HepG2 (cell line): ENCODE measurements at regions not wholly inside any gene's neighbourhood (a gene's known extent, or its start where the extent isn't known, plus 50 kb on each side); places are given as distances from the start of the nearest gene placed in this dataset.

Experiments used
- ATAC-seq: fragments of 200-7000 bp; cut with Tn5 transposase; 3 replicates; pipeline ENCODE4 v1.9.1; 2020; ENCODE audit warnings: mild to moderate bottlenecking, moderate library complexity
- BruUV-seq: library from RNA; stranded (reverse); fragments of 400-500 nt; replicated peaks from 2 replicates; lab custom pipeline; 2021; lab: Mats Ljungman, UMichigan
- CTCF ChIA-PET: fragments of 300-600 bp; formaldehyde crosslinking; extraction: SDS; loops from one replicate; lab custom pipeline; 2021; ENCODE audit warnings: low total read pairs, inconsistent platforms, low intra/inter-chr PET ratio; lab: Yijun Ruan, JAX
- POLR2A ChIA-PET: fragments of 350-600 bp; sonication (Branson Sonifier 250); formaldehyde crosslinking; loops from one replicate; lab custom pipeline; 2020; ENCODE audit warnings: antibody characterized with exemption, inconsistent platforms; lab: Yijun Ruan, JAX
- DNase-seq: peaks from one replicate; pipeline ENCODE4 v3.0.0-alpha.2; 2015; ENCODE audit warnings: low spot score
- FAIRE-seq: peaks from 3 replicates; lab custom pipeline; 2011; peaks lifted over from hg19 to GRCh38; lab: Jason Lieb, UNC
- H2AFZ ChIP-seq: one replicate; pipeline ENCODE4 v1.6.1; 2011; ENCODE audit warnings: low read length, inconsistent platforms
- H3K27ac ChIP-seq: fragments of 300-600 bp; 3 replicates; pipeline ENCODE4 v1.8.0; 2011; ENCODE audit warnings: mixed run types, mild to moderate bottlenecking, mixed read lengths, low read length, inconsistent platforms; ENCODE audit not compliant: insufficient read depth; ENCODE audit errors: extremely low read length
- H3K27me3 ChIP-seq, 2 experiments: fragments of 200-600 bp in 1 of 2; 2 replicates in 1 of 2; 3 replicates in 1 of 2; pipeline versions ENCODE4 v1.6.0 to v1.8.0; 2011; ENCODE audit warnings: low read length in 2 of 2, mild to moderate bottlenecking in 2 of 2, moderate library complexity in 2 of 2, inconsistent platforms in 1 of 2; ENCODE audit not compliant: insufficient read depth in 2 of 2, control insufficient read depth in 1 of 2
- H3K36me3 ChIP-seq, 2 experiments: fragments of 200-600 bp in 1 of 2; replicated peaks in 1 of 2; 2 replicates in 1 of 2; 3 replicates in 1 of 2; pipeline versions ENCODE4 v1.5.1 to v1.8.0; 2011; ENCODE audit warnings: low read length in 2 of 2, inconsistent platforms in 1 of 2; ENCODE audit not compliant: insufficient read depth in 2 of 2, control insufficient read depth in 1 of 2
- H3K4me1 ChIP-seq: 2 replicates; pipeline ENCODE4 v1.5.1; 2012; ENCODE audit warnings: low read length, inconsistent platforms; ENCODE audit not compliant: insufficient read depth
- H3K4me2 ChIP-seq: 2 replicates; pipeline ENCODE4 v1.6.0; 2011; ENCODE audit warnings: low read depth, low read length, inconsistent platforms
- H3K4me3 ChIP-seq, 3 experiments: fragments of 200-600 bp in 1 of 3; sonication (generic), shearing (Covaris generic) in 1 of 3; replicated peaks in 1 of 3; 2 replicates each; pipeline ENCODE4 v1.5.1; 2011 to 2016; ENCODE audit warnings: low read length in 3 of 3, inconsistent platforms in 2 of 3, low read depth in 2 of 3, mild to moderate bottlenecking in 2 of 3, control low read depth in 1 of 3, mixed read lengths in 1 of 3; ENCODE audit not compliant: insufficient read depth in 1 of 3
- H3K79me2 ChIP-seq: one replicate; pipeline ENCODE4 v1.6.1; 2011; ENCODE audit warnings: low read length, inconsistent platforms; ENCODE audit not compliant: insufficient read depth
- H3K9ac ChIP-seq: 2 replicates; pipeline ENCODE4 v1.6.0; 2011; ENCODE audit warnings: mild to moderate bottlenecking, low read depth, low read length, inconsistent platforms; ENCODE audit not compliant: insufficient read depth
- H3K9me3 ChIP-seq: 2 replicates; pipeline ENCODE4 v1.5.1; 2012; ENCODE audit warnings: mild to moderate bottlenecking, low read length
- H4K20me1 ChIP-seq: 2 replicates; pipeline ENCODE4 v1.6.0; 2011; ENCODE audit warnings: inconsistent platforms, mild to moderate bottlenecking, low read length, moderate library complexity; ENCODE audit not compliant: insufficient read depth
- ATF7 ChIP-seq, 2 experiments: fragments of 450-650 bp in 1 of 2; sonication (generic) in 1 of 2; formaldehyde crosslinking in 1 of 2; IDR thresholded peaks; 2 replicates each; pipeline versions ENCODE4 v1.4.0 to v1.6.1; 2016 to 2020; ENCODE audit warnings: antibody characterized with exemption in 1 of 2, mild to moderate bottlenecking in 1 of 2, missing genetic modification reagents in 1 of 2
- HDAC1 ChIP-seq: sonication (generic); formaldehyde crosslinking; IDR thresholded peaks from 2 replicates; pipeline ENCODE4 v1.5.1; 2020; ENCODE audit warnings: mild to moderate bottlenecking, missing genetic modification reagents
- MXD4 ChIP-seq: IDR thresholded peaks from 2 replicates; pipeline ENCODE4 v1.6.1; 2016; ENCODE audit warnings: mild to moderate bottlenecking, missing biosample characterization, missing genetic modification reagents
- NFE2 ChIP-seq: sonication (generic); formaldehyde crosslinking; IDR thresholded peaks from 2 replicates; pipeline ENCODE4 v1.4.0; 2020; ENCODE audit warnings: missing genetic modification reagents
- in situ Hi-C: cut with HindIII; loops from 2 replicates; pipeline ENCODE4 v1.10.0; 2017; ENCODE audit warnings: low pct_unique_long_range_greater_than_20kb; ENCODE audit not compliant: extremely low pct_ligation_motif_present
- intact Hi-C: fragments of 100-400 bp; cut with micrococcal nuclease; formaldehyde crosslinking; loops from one replicate; pipeline ENCODE4 v1.10.0; 2022; ENCODE audit not compliant: unreplicated experiment
- TF ChIP-seq, protein P1 (sequence below): sonication (generic); formaldehyde crosslinking; IDR thresholded peaks from 2 replicates; pipeline ENCODE4 v1.4.0; 2020; ENCODE audit warnings: missing genetic modification reagents
- TF ChIP-seq, protein P2 (sequence below): sonication (generic); formaldehyde crosslinking; IDR thresholded peaks from 2 replicates; pipeline ENCODE4 v1.5.1; 2020; ENCODE audit warnings: mild to moderate bottlenecking, missing genetic modification reagents
- TF ChIP-seq, protein P3 (sequence below), 2 experiments: fragments of 450-650 bp in 1 of 2; sonication (generic) in 1 of 2; formaldehyde crosslinking; IDR thresholded peaks; 2 replicates each; pipeline versions ENCODE4 v1.5.0 to v1.8.0; 2020 to 2022; ENCODE audit warnings: mild to moderate bottlenecking in 1 of 2, missing genetic modification reagents in 1 of 2
- TF ChIP-seq, protein P4 (sequence below): sonication (generic); formaldehyde crosslinking; IDR thresholded peaks from 2 replicates; pipeline ENCODE4 v1.4.0; 2020; ENCODE audit warnings: missing genetic modification reagents

DNA sequence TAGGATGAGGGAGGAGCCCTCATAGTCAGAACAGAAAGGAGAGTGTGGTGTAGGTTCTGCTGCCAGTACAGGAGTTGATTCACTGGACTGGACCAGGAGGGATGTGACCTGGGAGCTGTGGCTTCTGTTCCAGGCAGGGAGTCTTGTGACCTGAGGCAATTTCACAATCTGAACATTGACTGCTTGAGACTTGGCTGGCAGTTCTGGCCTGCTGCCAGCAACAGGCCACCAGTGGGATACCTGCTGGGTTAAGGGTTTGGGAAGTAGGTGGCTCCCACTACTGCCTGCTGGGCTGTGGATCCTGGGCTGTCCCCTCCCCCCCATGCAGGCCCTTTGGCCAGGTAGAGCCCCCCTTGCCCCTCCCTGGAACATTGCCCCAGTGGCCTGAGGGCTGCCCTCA, 268.6 kb upstream of the ARRDC3 start:
- ChIA-PET POLR2A (no interaction called here), CTCF (no interaction called here)
- TF ChIP-seq, protein P1, sequence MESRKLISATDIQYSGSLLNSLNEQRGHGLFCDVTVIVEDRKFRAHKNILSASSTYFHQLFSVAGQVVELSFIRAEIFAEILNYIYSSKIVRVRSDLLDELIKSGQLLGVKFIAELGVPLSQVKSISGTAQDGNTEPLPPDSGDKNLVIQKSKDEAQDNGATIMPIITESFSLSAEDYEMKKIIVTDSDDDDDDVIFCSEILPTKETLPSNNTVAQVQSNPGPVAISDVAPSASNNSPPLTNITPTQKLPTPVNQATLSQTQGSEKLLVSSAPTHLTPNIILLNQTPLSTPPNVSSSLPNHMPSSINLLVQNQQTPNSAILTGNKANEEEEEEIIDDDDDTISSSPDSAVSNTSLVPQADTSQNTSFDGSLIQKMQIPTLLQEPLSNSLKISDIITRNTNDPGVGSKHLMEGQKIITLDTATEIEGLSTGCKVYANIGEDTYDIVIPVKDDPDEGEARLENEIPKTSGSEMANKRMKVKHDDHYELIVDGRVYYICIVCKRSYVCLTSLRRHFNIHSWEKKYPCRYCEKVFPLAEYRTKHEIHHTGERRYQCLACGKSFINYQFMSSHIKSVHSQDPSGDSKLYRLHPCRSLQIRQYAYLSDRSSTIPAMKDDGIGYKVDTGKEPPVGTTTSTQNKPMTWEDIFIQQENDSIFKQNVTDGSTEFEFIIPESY (CRISPR knock-in tag) = no peak
- TF ChIP-seq HDAC1 (no peak), MXD4 (CRISPR knock-in tag) (no peak), ATF7 (IDR thresholded peaks at IDR 0.05) (no peak), ATF7 (CRISPR knock-in tag; IDR thresholded peaks at IDR 0.05) (no peak), NFE2 (CRISPR knock-in tag) (no peak)
- TF ChIP-seq, protein P2, sequence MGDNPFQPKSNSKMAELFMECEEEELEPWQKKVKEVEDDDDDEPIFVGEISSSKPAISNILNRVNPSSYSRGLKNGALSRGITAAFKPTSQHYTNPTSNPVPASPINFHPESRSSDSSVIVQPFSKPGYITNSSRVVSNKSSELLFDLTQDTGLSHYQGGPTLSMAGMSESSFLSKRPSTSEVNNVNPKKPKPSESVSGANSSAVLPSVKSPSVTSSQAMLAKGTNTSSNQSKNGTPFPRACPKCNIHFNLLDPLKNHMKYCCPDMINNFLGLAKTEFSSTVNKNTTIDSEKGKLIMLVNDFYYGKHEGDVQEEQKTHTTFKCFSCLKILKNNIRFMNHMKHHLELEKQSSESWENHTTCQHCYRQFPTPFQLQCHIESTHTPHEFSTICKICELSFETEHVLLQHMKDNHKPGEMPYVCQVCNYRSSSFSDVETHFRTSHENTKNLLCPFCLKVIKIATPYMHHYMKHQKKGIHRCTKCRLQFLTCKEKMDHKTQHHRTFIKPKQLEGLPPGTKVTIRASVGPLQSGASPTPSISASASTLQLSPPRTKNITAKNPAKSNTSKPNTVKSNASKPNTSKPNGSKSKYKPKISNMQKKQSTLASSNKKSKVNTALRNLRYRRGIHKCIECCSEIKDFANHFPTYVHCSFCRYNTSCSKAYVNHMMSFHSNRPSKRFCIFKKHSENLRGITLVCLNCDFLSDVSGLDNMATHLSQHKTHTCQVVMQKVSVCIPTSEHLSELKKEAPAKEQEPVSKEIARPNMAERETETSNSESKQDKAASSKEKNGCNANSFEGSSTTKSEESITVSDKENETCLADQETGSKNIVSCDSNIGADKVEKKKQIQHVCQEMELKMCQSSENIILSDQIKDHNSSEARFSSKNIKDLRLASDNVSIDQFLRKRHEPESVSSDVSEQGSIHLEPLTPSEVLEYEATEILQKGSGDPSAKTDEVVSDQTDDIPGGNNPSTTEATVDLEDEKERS (CRISPR knock-in tag) = no peak
- TF ChIP-seq, protein P3, sequence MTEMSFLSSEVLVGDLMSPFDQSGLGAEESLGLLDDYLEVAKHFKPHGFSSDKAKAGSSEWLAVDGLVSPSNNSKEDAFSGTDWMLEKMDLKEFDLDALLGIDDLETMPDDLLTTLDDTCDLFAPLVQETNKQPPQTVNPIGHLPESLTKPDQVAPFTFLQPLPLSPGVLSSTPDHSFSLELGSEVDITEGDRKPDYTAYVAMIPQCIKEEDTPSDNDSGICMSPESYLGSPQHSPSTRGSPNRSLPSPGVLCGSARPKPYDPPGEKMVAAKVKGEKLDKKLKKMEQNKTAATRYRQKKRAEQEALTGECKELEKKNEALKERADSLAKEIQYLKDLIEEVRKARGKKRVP (CRISPR knock-in tag; IDR thresholded peaks at IDR 0.05) = no peak
- TF ChIP-seq, protein P4, sequence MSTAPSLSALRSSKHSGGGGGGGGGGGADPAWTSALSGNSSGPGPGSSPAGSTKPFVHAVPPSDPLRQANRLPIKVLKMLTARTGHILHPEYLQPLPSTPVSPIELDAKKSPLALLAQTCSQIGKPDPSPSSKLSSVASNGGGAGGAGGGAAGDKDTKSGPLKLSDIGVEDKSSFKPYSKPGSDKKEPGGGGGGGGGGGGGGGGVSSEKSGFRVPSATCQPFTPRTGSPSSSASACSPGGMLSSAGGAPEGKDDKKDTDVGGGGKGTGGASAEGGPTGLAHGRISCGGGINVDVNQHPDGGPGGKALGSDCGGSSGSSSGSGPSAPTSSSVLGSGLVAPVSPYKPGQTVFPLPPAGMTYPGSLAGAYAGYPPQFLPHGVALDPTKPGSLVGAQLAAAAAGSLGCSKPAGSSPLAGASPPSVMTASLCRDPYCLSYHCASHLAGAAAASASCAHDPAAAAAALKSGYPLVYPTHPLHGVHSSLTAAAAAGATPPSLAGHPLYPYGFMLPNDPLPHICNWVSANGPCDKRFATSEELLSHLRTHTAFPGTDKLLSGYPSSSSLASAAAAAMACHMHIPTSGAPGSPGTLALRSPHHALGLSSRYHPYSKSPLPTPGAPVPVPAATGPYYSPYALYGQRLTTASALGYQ (CRISPR knock-in tag) = no peak
- H3K79me2 ChIP-seq = no peaks in the 10 kb centered on the region
- no peaks in the 10 kb centered on the region for H3K27me3 ChIP-seq
- no peak for DNase-seq
- no peak for FAIRE-seq
- H3K4me3 ChIP-seq = no peak overlapping the region
- no peak overlapping the region for H3K9ac ChIP-seq
- H3K27ac ChIP-seq = no peak overlapping the region
- in situ Hi-C loops (no loop called here), intact Hi-C loops (no loop called here)
- no peak overlapping the region for H2AFZ ChIP-seq
- no peaks in the 10 kb centered on the region for H4K20me1 ChIP-seq
- peaks cover 9% of the 10 kb centered on the region; the same call in 1 of the 2 replicates for H3K9me3 ChIP-seq
- H3K4me1 ChIP-seq = no peaks in the 10 kb centered on the region
- H3K4me2 ChIP-seq = no peak overlapping the region
- ATAC-seq = no peak
- H3K36me3 ChIP-seq = no peaks in the 10 kb centered on the region
- no TSS peak for BruUV-seq
